DLD1 (cell line): ENCODE measurements at regions not wholly inside any gene's neighbourhood (a gene's known extent, or its start where the extent isn't known, plus 50 kb on each side); places are given as distances from the start of the nearest gene placed in this dataset.

Source experiments
- in situ Hi-C: cut with HindIII; loops from 2 replicates; pipeline ENCODE4 v1.10.0; 2017; ENCODE audit warnings: low sequenced_read_pairs

- in situ Hi-C loops: no loop called here
Observed at GRCh38 chr14:61140872-61141271, 140.3 kb downstream of the TMEM30B start.

- in situ Hi-C loops: no loop called here
Observed at GRCh38 chr14:61140271-61140670, 140.9 kb downstream of the TMEM30B start.

- in situ Hi-C loops: no loop called here
Observed at GRCh38 chr14:61139006-61139599, 142.0 kb downstream of the TMEM30B start.

GRCh38 chr14:61132894-61133293 lies 148.2 kb downstream of the TMEM30B start:
- in situ Hi-C loops: no loop called here

GRCh38 chr14:61132336-61132735 lies 148.8 kb downstream of the TMEM30B start:
- in situ Hi-C loops: no loop called here

- in situ Hi-C loops: no loop called here
Observed at GRCh38 chr14:61130512-61131260, 149.6 kb downstream of the SLC38A6 start.

- in situ Hi-C loops: no loop called here
Observed at GRCh38 chr14:61129168-61129745, 148.2 kb downstream of the SLC38A6 start.

GRCh38 chr14:61128382-61129167 lies 147.5 kb downstream of the SLC38A6 start:
- in situ Hi-C loops: no loop called here

GRCh38 chr14:61126603-61127498 lies 145.8 kb downstream of the SLC38A6 start:
- in situ Hi-C loops: no loop called here

- in situ Hi-C loops: no loop called here
Observed at GRCh38 chr14:61125867-61126572, 145.0 kb downstream of the SLC38A6 start.

- in situ Hi-C loops: no loop called here
Observed at GRCh38 chr14:61125041-61125866, 144.2 kb downstream of the SLC38A6 start.

- in situ Hi-C loops: no loop called here
Observed at GRCh38 chr14:61122862-61123261, 141.8 kb downstream of the SLC38A6 start.

- in situ Hi-C loops: no loop called here
Observed at GRCh38 chr14:61121355-61121787, 140.3 kb downstream of the SLC38A6 start.

GRCh38 chr14:61120576-61120975 lies 139.5 kb downstream of the SLC38A6 start:
- in situ Hi-C loops: no loop called here

GRCh38 chr14:61119006-61119405 lies 138.0 kb downstream of the SLC38A6 start:
- in situ Hi-C loops: no loop called here

- in situ Hi-C loops: no loop called here
Observed at GRCh38 chr14:61116369-61116768, 135.3 kb downstream of the SLC38A6 start.

- in situ Hi-C loops: no loop called here
Observed at GRCh38 chr14:61113561-61114225, 132.6 kb downstream of the SLC38A6 start.

- in situ Hi-C loops: no loop called here
Observed at GRCh38 chr14:61112506-61112905, 131.5 kb downstream of the SLC38A6 start.
